H1 (cell line): ENCODE measurements at regions not wholly inside any gene's neighbourhood (a gene's known extent, or its start where the extent isn't known, plus 50 kb on each side); places are given as distances from the start of the nearest gene placed in this dataset.

Experiments
- CHD7 ChIP-seq: fragments of 300-600 bp; sonication (generic); IDR thresholded peaks from 2 replicates; pipeline ENCODE4 v1.7.1; 2012; ENCODE audit warnings: low read length, moderate library complexity, mild to moderate bottlenecking, inconsistent platforms; ENCODE audit not compliant: insufficient replicate concordance
- FOSL1 ChIP-seq: IDR thresholded peaks from 2 replicates; pipeline ENCODE4 v1.6.1; 2011; ENCODE audit warnings: mild to moderate bottlenecking, low read depth, low read length, moderate library complexity; ENCODE audit not compliant: insufficient read depth
- PHF8 ChIP-seq: fragments of 200-600 bp; sonication (generic); conservative IDR thresholded peaks from 2 replicates; pipeline ENCODE4 v1.7.1; 2012; ENCODE audit warnings: low read depth, mild to moderate bottlenecking, inconsistent platforms, low read length, moderate library complexity

GRCh38 chr6:23454080-23454976, 671.7 kb upstream of the NRSN1 start (continued):
- no peak for TF ChIP-seq CHD7
- TF ChIP-seq PHF8, result no peak
- no peak for TF ChIP-seq FOSL1
